SK-N-SH (cell line): ENCODE measurements at regions not wholly inside any gene's neighbourhood (a gene's known extent, or its start where the extent isn't known, plus 50 kb on each side); places are given as distances from the start of the nearest gene placed in this dataset.

Source experiments
- CTCF ChIA-PET: fragments of 300-600, 350-600 bp; formaldehyde crosslinking; extraction: SDS; loops from one replicate; lab custom pipeline; 2021; lab: Yijun Ruan, JAX
- POLR2A ChIA-PET: fragments of 350-600 bp; sonication (Branson Sonifier 250); formaldehyde crosslinking; extraction: SDS; loops from one replicate; lab custom pipeline; 2020; ENCODE audit warnings: antibody characterized with exemption, inconsistent platforms; lab: Yijun Ruan, JAX
- DNase-seq: peaks from one replicate; pipeline ENCODE4 v3.0.0; 2012
- H2AFZ ChIP-seq: fragments of 200-600 bp; sonication (generic); 2 replicates; pipeline ENCODE4 v1.8.1; 2016; ENCODE audit warnings: antibody characterized with exemption, mild to moderate bottlenecking, low read depth
- H3F3A ChIP-seq: fragments of 200-600 bp; sonication (generic); replicated peaks from 2 replicates; pipeline ENCODE3; 2016; ENCODE audit warnings: antibody characterized with exemption, mild to moderate bottlenecking; ENCODE audit not compliant: insufficient read depth
- H3K27ac ChIP-seq, 2 experiments: fragments of 200-500 bp in 1 of 2; fragments of 200-600 bp in 1 of 2; sonication (Bioruptor generic) in 1 of 2; sonication (generic), shearing (Covaris generic) in 1 of 2; 2 replicates each; pipeline versions ENCODE4 v1.5.1 to v1.6.1; 2014 to 2016; ENCODE audit warnings: low read depth in 2 of 2, inconsistent platforms in 1 of 2, low read length in 1 of 2, mild to moderate bottlenecking in 1 of 2, mixed read lengths in 1 of 2
- H3K27me3 ChIP-seq: fragments of 200-600 bp; sonication (generic), shearing (Covaris generic); 2 replicates; pipeline ENCODE4 v1.6.1; 2016; ENCODE audit warnings: mixed run types; ENCODE audit not compliant: insufficient read depth
- H3K36me3 ChIP-seq, 2 experiments: fragments of 200-500 bp in 1 of 2; fragments of 200-600 bp in 1 of 2; sonication (Bioruptor generic) in 1 of 2; sonication (generic) in 1 of 2; replicated peaks in 1 of 2; 2 replicates each; pipeline versions ENCODE3 to v1.5.1; 2014 to 2016; ENCODE audit warnings: low read length in 1 of 2, mild to moderate bottlenecking in 1 of 2; ENCODE audit not compliant: insufficient read depth in 2 of 2, control insufficient read depth in 1 of 2
- H3K4me1 ChIP-seq, 2 experiments: fragments of 200-500 bp in 1 of 2; fragments of 200-600 bp in 1 of 2; sonication (Bioruptor generic) in 1 of 2; sonication (generic), shearing (Covaris generic) in 1 of 2; 2 replicates each; pipeline versions ENCODE4 v1.5.1 to v1.6.1; 2014 to 2016; ENCODE audit warnings: low read depth in 1 of 2, low read length in 1 of 2, mixed run types in 1 of 2; ENCODE audit not compliant: insufficient read depth in 2 of 2, control insufficient read depth in 1 of 2
- H3K4me2 ChIP-seq: fragments of 200-600 bp; sonication (generic), shearing (Covaris generic); 2 replicates; pipeline ENCODE4 v1.6.1; 2017; ENCODE audit warnings: mixed run types
- H3K4me3 ChIP-seq, 2 experiments: fragments of 200-500 bp in 1 of 2; fragments of 200-600 bp in 1 of 2; sonication (Bioruptor generic) in 1 of 2; sonication (generic), shearing (Covaris generic) in 1 of 2; 2 replicates each; pipeline versions ENCODE4 v1.5.1 to v1.8.1; 2014 to 2016; ENCODE audit warnings: low read depth in 2 of 2, inconsistent platforms in 1 of 2, low read length in 1 of 2, mild to moderate bottlenecking in 1 of 2, mixed read lengths in 1 of 2, moderate library complexity in 1 of 2
- H3K79me2 ChIP-seq: fragments of 200-600 bp; sonication (generic); 2 replicates; pipeline ENCODE4 v1.8.1; 2017; ENCODE audit warnings: mild to moderate bottlenecking; ENCODE audit not compliant: insufficient read depth
- H3K9ac ChIP-seq: fragments of 200-600 bp; sonication (generic); 2 replicates; pipeline ENCODE4 v1.6.1; 2017; ENCODE audit warnings: mixed run types
- H3K9me2 ChIP-seq: fragments of 200-600 bp; sonication (generic); 2 replicates; pipeline ENCODE4 v1.6.1; 2017; ENCODE audit warnings: mixed run types
- H3K9me3 ChIP-seq: fragments of 200-600 bp; sonication (generic); 2 replicates; pipeline ENCODE4 v1.6.1; 2017; ENCODE audit warnings: mixed run types, mild to moderate bottlenecking, moderate library complexity
- H4K20me1 ChIP-seq: fragments of 200-600 bp; sonication (generic); 2 replicates; pipeline ENCODE4 v1.6.1; 2017; ENCODE audit warnings: mild to moderate bottlenecking, mixed run types; ENCODE audit not compliant: insufficient read depth
- EP300 ChIP-seq, 2 experiments: IDR thresholded peaks; 2 replicates each; pipeline versions ENCODE4 v1.4.0 to v1.6.1; 2012; ENCODE audit warnings: borderline replicate concordance in 1 of 2, low read depth in 1 of 2, low read length in 1 of 2
- FOXM1 ChIP-seq: IDR thresholded peaks from 2 replicates; pipeline ENCODE4 v1.4.0; 2012; ENCODE audit warnings: low read depth, mild to moderate bottlenecking
- GATA2 ChIP-seq: sonication (generic); formaldehyde crosslinking; IDR thresholded peaks from 2 replicates; pipeline ENCODE4 v1.5.0; 2020; ENCODE audit warnings: mild to moderate bottlenecking, missing genetic modification reagents
- JUND ChIP-seq: IDR thresholded peaks from 2 replicates; pipeline ENCODE4 v1.4.0; 2012
- MEF2A ChIP-seq: IDR thresholded peaks from 2 replicates; pipeline ENCODE4 v1.4.0; 2012; ENCODE audit warnings: low read depth, borderline replicate concordance
- PBX3 ChIP-seq: IDR thresholded peaks from 2 replicates; pipeline ENCODE4; 2012
- POLR2AphosphoS5 ChIP-seq: IDR thresholded peaks from 2 replicates; pipeline ENCODE4 v1.6.1; 2012; ENCODE audit warnings: low read depth, low read length
- RCOR1 ChIP-seq: fragments of 150-350 bp; IDR thresholded peaks from 2 replicates; pipeline ENCODE4 v1.6.1; 2017; ENCODE audit warnings: antibody characterized with exemption, low read length
- SIN3A ChIP-seq: IDR thresholded peaks from 2 replicates; pipeline ENCODE4 v1.6.1; 2012; ENCODE audit warnings: low read depth, mild to moderate bottlenecking, low read length, moderate library complexity, borderline replicate concordance
- TCF12 ChIP-seq: IDR thresholded peaks from 2 replicates; pipeline ENCODE4 v1.4.0; 2012
- TEAD4 ChIP-seq: IDR thresholded peaks from 2 replicates; pipeline ENCODE4 v1.4.0; 2012; ENCODE audit warnings: mild to moderate bottlenecking, borderline replicate concordance; ENCODE audit not compliant: insufficient read depth
- ZBTB33 ChIP-seq: IDR thresholded peaks from 2 replicates; pipeline ENCODE4 v1.4.0; 2012; ENCODE audit warnings: low read depth, borderline replicate concordance
- WGBS: methylation state at CpG from one replicate; pipeline ENCODE4 v1.1.6; 2017; ENCODE audit warnings: low lambda C conversion rate; 5-methylcytosine and 5-hydroxymethylcytosine counted together
- TF ChIP-seq, protein P1 (sequence below): IDR thresholded peaks from 2 replicates; pipeline ENCODE4 v1.4.0; 2012; ENCODE audit warnings: low read depth
- TF ChIP-seq, protein P2 (sequence below): fragments of 200-600 bp; sonication (generic); IDR thresholded peaks from 2 replicates; pipeline ENCODE4 v1.6.1; 2017; ENCODE audit warnings: antibody characterized with exemption, mild to moderate bottlenecking, moderate library complexity

GRCh38 chr13:64936879-64937278 is 2293.3 kb downstream of the PCDH9 start:
- Histone ChIP-seq H3K4me2 (no peak overlapping the region), H3K27ac (peak overlapping the region in 1 of 2 experiments; percentile 65; a peak in 1 of 4 replicates), H3K36me3 (no peaks in the 10 kb centered on the region), H3K9ac (no peak overlapping the region), H3K27me3 (no peaks in the 10 kb centered on the region), H2AFZ (no peak overlapping the region), H3K79me2 (no peaks in the 10 kb centered on the region), H3K9me2 (no peaks in the 10 kb centered on the region), H3F3A (no peaks in the 10 kb centered on the region), H3K4me1 (peaks cover 0 to 5% of the 10 kb centered on the region in 2 experiments; a peak in 1 of 4 replicates), H3K9me3 (peaks cover 5% of the 10 kb centered on the region; the same call in 1 of the 2 replicates), H3K4me3 (no peak overlapping the region), H4K20me1 (no peaks in the 10 kb centered on the region)
- ChIA-PET CTCF (interaction anchor here (1.1 kb wide), 1 partner anchor 13 kb away, joined by 3 read pairs; no protein-coding TSS in a partner anchor), POLR2A (no interaction called here)
- WGBS = 86% methylated on average over 2 of the region's 2 CpGs
- peak; percentile 22 for DNase-seq
- TF ChIP-seq PBX3 = peak; percentile 92
- peak; percentile 60 for TF ChIP-seq RCOR1
- peak; percentile 80; the same call in 1 of the 2 replicates for TF ChIP-seq TEAD4
- TF ChIP-seq TCF12 = peak; percentile 98
- TF ChIP-seq MEF2A = peak; percentile 29; the same call in 1 of the 2 replicates
- TF ChIP-seq, protein P1, sequence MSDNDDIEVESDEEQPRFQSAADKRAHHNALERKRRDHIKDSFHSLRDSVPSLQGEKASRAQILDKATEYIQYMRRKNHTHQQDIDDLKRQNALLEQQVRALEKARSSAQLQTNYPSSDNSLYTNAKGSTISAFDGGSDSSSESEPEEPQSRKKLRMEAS = no peak
- peak; percentile 65 for TF ChIP-seq JUND
- TF ChIP-seq SIN3A = no peak
- TF ChIP-seq EP300 (IDR thresholded peaks at IDR 0.05; ENCODE audit: borderline replicate concordance in 1 of 2, low read depth in 1 of 2, low read length in 1 of 2) = peak; percentile 88 to 92
- TF ChIP-seq POLR2AphosphoS5 = peak; percentile 88
- peak; percentile 50; the same call in 1 of the 2 replicates for TF ChIP-seq FOXM1
- no peak for TF ChIP-seq ZBTB33
- peak; percentile 48; the same call in 1 of the 2 replicates for TF ChIP-seq GATA2 (CRISPR knock-in tag)
- TF ChIP-seq, protein P2, sequence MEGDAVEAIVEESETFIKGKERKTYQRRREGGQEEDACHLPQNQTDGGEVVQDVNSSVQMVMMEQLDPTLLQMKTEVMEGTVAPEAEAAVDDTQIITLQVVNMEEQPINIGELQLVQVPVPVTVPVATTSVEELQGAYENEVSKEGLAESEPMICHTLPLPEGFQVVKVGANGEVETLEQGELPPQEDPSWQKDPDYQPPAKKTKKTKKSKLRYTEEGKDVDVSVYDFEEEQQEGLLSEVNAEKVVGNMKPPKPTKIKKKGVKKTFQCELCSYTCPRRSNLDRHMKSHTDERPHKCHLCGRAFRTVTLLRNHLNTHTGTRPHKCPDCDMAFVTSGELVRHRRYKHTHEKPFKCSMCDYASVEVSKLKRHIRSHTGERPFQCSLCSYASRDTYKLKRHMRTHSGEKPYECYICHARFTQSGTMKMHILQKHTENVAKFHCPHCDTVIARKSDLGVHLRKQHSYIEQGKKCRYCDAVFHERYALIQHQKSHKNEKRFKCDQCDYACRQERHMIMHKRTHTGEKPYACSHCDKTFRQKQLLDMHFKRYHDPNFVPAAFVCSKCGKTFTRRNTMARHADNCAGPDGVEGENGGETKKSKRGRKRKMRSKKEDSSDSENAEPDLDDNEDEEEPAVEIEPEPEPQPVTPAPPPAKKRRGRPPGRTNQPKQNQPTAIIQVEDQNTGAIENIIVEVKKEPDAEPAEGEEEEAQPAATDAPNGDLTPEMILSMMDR = no peak
